Esophagus squamous epithelium (tissue), 4 donors: ENCODE measurements at regions not wholly inside any gene's neighbourhood (a gene's known extent, or its start where the extent isn't known, plus 50 kb on each side); places are given as distances from the start of the nearest gene placed in this dataset.

ENCODE experiments used
- CTCF ChIP-seq, 6 experiments: fragments of 450-650 bp in 4 of 6; fragments of 200-600 bp in 2 of 6; sonication (generic) in 2 of 6; IDR thresholded peaks; one replicate each; pipeline ENCODE4 v1.5.1; 2016 to 2019; ENCODE audit warnings: antibody characterized with exemption in 6 of 6, mild to moderate bottlenecking in 4 of 6, moderate library complexity in 4 of 6
- POLR2A ChIP-seq, 4 donors: fragments of 450-650 bp; IDR thresholded peaks; one replicate each; pipeline ENCODE4 v1.6.1; 2017; ENCODE audit warnings: antibody characterized with exemption in 4 of 4, mild to moderate bottlenecking in 4 of 4, moderate library complexity in 3 of 4

GRCh38 chr6:119891206-119891605 lies 541.6 kb upstream of the MAN1A1 start:
- no peak for TF ChIP-seq POLR2A (IDR thresholded peaks at IDR 0.05)
- no peak for TF ChIP-seq CTCF (IDR thresholded peaks at IDR 0.05)
